HepG2 (cell line): ENCODE measurements at regions not wholly inside any gene's neighbourhood (a gene's known extent, or its start where the extent isn't known, plus 50 kb on each side); places are given as distances from the start of the nearest gene placed in this dataset.

Source experiments
- ATAC-seq: fragments of 200-7000 bp; cut with Tn5 transposase; 3 replicates; pipeline ENCODE4 v1.9.1; 2020; ENCODE audit warnings: mild to moderate bottlenecking, moderate library complexity
- BruUV-seq: library from RNA; stranded (reverse); fragments of 400-500 nt; replicated peaks from 2 replicates; lab custom pipeline; 2021; lab: Mats Ljungman, UMichigan
- CTCF ChIA-PET: fragments of 300-600 bp; formaldehyde crosslinking; extraction: SDS; loops from one replicate; lab custom pipeline; 2021; ENCODE audit warnings: low total read pairs, inconsistent platforms, low intra/inter-chr PET ratio; lab: Yijun Ruan, JAX
- POLR2A ChIA-PET: fragments of 350-600 bp; sonication (Branson Sonifier 250); formaldehyde crosslinking; loops from one replicate; lab custom pipeline; 2020; ENCODE audit warnings: antibody characterized with exemption, inconsistent platforms; lab: Yijun Ruan, JAX
- DNase-seq: peaks from one replicate; pipeline ENCODE4 v3.0.0-alpha.2; 2015; ENCODE audit warnings: low spot score
- FAIRE-seq: peaks from 3 replicates; lab custom pipeline; 2011; peaks lifted over from hg19 to GRCh38; lab: Jason Lieb, UNC
- H2AFZ ChIP-seq: one replicate; pipeline ENCODE4 v1.6.1; 2011; ENCODE audit warnings: low read length, inconsistent platforms
- H3K27ac ChIP-seq: fragments of 300-600 bp; 3 replicates; pipeline ENCODE4 v1.8.0; 2011; ENCODE audit warnings: mixed run types, mild to moderate bottlenecking, mixed read lengths, low read length, inconsistent platforms; ENCODE audit not compliant: insufficient read depth; ENCODE audit errors: extremely low read length
- H3K27me3 ChIP-seq, 2 experiments: fragments of 200-600 bp in 1 of 2; 2 replicates in 1 of 2; 3 replicates in 1 of 2; pipeline versions ENCODE4 v1.6.0 to v1.8.0; 2011; ENCODE audit warnings: low read length in 2 of 2, mild to moderate bottlenecking in 2 of 2, moderate library complexity in 2 of 2, inconsistent platforms in 1 of 2; ENCODE audit not compliant: insufficient read depth in 2 of 2, control insufficient read depth in 1 of 2
- H3K36me3 ChIP-seq, 2 experiments: fragments of 200-600 bp in 1 of 2; replicated peaks in 1 of 2; 2 replicates in 1 of 2; 3 replicates in 1 of 2; pipeline versions ENCODE4 v1.5.1 to v1.8.0; 2011; ENCODE audit warnings: low read length in 2 of 2, inconsistent platforms in 1 of 2; ENCODE audit not compliant: insufficient read depth in 2 of 2, control insufficient read depth in 1 of 2
- H3K4me1 ChIP-seq: 2 replicates; pipeline ENCODE4 v1.5.1; 2012; ENCODE audit warnings: low read length, inconsistent platforms; ENCODE audit not compliant: insufficient read depth
- H3K4me2 ChIP-seq: 2 replicates; pipeline ENCODE4 v1.6.0; 2011; ENCODE audit warnings: low read depth, low read length, inconsistent platforms
- H3K4me3 ChIP-seq, 3 experiments: fragments of 200-600 bp in 1 of 3; sonication (generic), shearing (Covaris generic) in 1 of 3; replicated peaks in 1 of 3; 2 replicates each; pipeline ENCODE4 v1.5.1; 2011 to 2016; ENCODE audit warnings: low read length in 3 of 3, inconsistent platforms in 2 of 3, low read depth in 2 of 3, mild to moderate bottlenecking in 2 of 3, control low read depth in 1 of 3, mixed read lengths in 1 of 3; ENCODE audit not compliant: insufficient read depth in 1 of 3
- H3K79me2 ChIP-seq: one replicate; pipeline ENCODE4 v1.6.1; 2011; ENCODE audit warnings: low read length, inconsistent platforms; ENCODE audit not compliant: insufficient read depth
- H3K9ac ChIP-seq: 2 replicates; pipeline ENCODE4 v1.6.0; 2011; ENCODE audit warnings: mild to moderate bottlenecking, low read depth, low read length, inconsistent platforms; ENCODE audit not compliant: insufficient read depth
- H3K9me3 ChIP-seq: 2 replicates; pipeline ENCODE4 v1.5.1; 2012; ENCODE audit warnings: mild to moderate bottlenecking, low read length
- H4K20me1 ChIP-seq: 2 replicates; pipeline ENCODE4 v1.6.0; 2011; ENCODE audit warnings: inconsistent platforms, mild to moderate bottlenecking, low read length, moderate library complexity; ENCODE audit not compliant: insufficient read depth
- CERS6 ChIP-seq: sonication (generic); formaldehyde crosslinking; IDR thresholded peaks from 2 replicates; pipeline ENCODE4 v1.5.0; 2020; ENCODE audit warnings: missing genetic modification reagents
- IKZF5 ChIP-seq: IDR thresholded peaks from 2 replicates; pipeline ENCODE4 v1.6.1; 2018; ENCODE audit warnings: missing genetic modification reagents, mild to moderate bottlenecking, missing compliant biosample characterization
- THYN1 ChIP-seq: sonication (generic); formaldehyde crosslinking; IDR thresholded peaks from 2 replicates; pipeline ENCODE4 v1.8.1; 2023; ENCODE audit warnings: low read depth, mild to moderate bottlenecking, moderate library complexity, missing genetic modification reagents, borderline replicate concordance
- ZNF574 ChIP-seq: sonication (generic); formaldehyde crosslinking; IDR thresholded peaks from 2 replicates; pipeline ENCODE4 v1.4.0; 2020; ENCODE audit warnings: missing genetic modification reagents
- ZNF710 ChIP-seq: sonication (generic); formaldehyde crosslinking; IDR thresholded peaks from 2 replicates; pipeline ENCODE4 v1.5.0; 2020; ENCODE audit warnings: mild to moderate bottlenecking, missing genetic modification reagents, borderline replicate concordance
- ZNF883 ChIP-seq: sonication (generic); formaldehyde crosslinking; IDR thresholded peaks from 2 replicates; pipeline ENCODE4 v1.5.1; 2020; ENCODE audit warnings: mild to moderate bottlenecking, missing genetic modification reagents; ENCODE audit errors: not compliant biosample characterization
- WGBS: methylation state at CpG from one replicate; pipeline ENCODE4 v1.1.6; 2017; ENCODE audit warnings: low lambda C conversion rate; 5-methylcytosine and 5-hydroxymethylcytosine counted together
- in situ Hi-C: cut with HindIII; loops from 2 replicates; pipeline ENCODE4 v1.10.0; 2017; ENCODE audit warnings: low pct_unique_long_range_greater_than_20kb; ENCODE audit not compliant: extremely low pct_ligation_motif_present
- intact Hi-C: fragments of 100-400 bp; cut with micrococcal nuclease; formaldehyde crosslinking; loops from one replicate; pipeline ENCODE4 v1.10.0; 2022; ENCODE audit not compliant: unreplicated experiment

GRCh38 chr5:117942861-117943519 is 1045.4 kb downstream of the DTWD2 start:
- intact Hi-C loops (no loop called here), in situ Hi-C loops (no loop called here)
- 19% methylated on average over 6 of the region's 6 CpGs for WGBS
- H3K27me3 ChIP-seq: no peaks in the 10 kb centered on the region
- H4K20me1 ChIP-seq: no peaks in the 10 kb centered on the region
- H3K79me2 ChIP-seq: no peaks in the 10 kb centered on the region
- no peaks in the 10 kb centered on the region for H3K36me3 ChIP-seq
- H3K4me1 ChIP-seq: no peaks in the 10 kb centered on the region
- TF ChIP-seq IKZF5: no peak
- no peak for TF ChIP-seq ZNF574 (CRISPR knock-in tag)
- ChIA-PET CTCF (no interaction called here), POLR2A (no interaction called here)
- BruUV-seq: no TSS peak
- no peak for ATAC-seq
- no peak overlapping the region for H3K27ac ChIP-seq
- no peaks in the 10 kb centered on the region for H3K9me3 ChIP-seq
- no peak for FAIRE-seq
- no peak for DNase-seq
- H3K4me3 ChIP-seq: no peak overlapping the region
- no peak overlapping the region for H3K9ac ChIP-seq
- no peak overlapping the region for H3K4me2 ChIP-seq
- H2AFZ ChIP-seq: no peak overlapping the region

GRCh38 chr5:117893211-117893610 is 1095.1 kb downstream of the DTWD2 start:
- TF ChIP-seq ZNF883 (CRISPR knock-in tag) (no peak), ZNF710 (CRISPR knock-in tag) (no peak), THYN1 (CRISPR knock-in tag) (no peak), CERS6 (CRISPR knock-in tag) (no peak)
- DNase-seq (no peak), ATAC-seq (no peak), FAIRE-seq (no peak)
- Histone ChIP-seq H3K79me2 (no peaks in the 10 kb centered on the region), H3K9ac (no peak overlapping the region), H3K27me3 (no peaks in the 10 kb centered on the region), H3K4me2 (no peak overlapping the region), H3K27ac (no peak overlapping the region), H4K20me1 (no peaks in the 10 kb centered on the region), H3K36me3 (no peaks in the 10 kb centered on the region), H3K9me3 (no peaks in the 10 kb centered on the region), H3K4me1 (no peaks in the 10 kb centered on the region), H3K4me3 (no peak overlapping the region), H2AFZ (no peak overlapping the region)
- BruUV-seq: no TSS peak
- intact Hi-C loops: no loop called here
- WGBS: under 1% methylated on average over 5 of the region's 5 CpGs
- ChIA-PET CTCF (no interaction called here), POLR2A (no interaction called here)
- in situ Hi-C loops: no loop called here
